ENCODE measurements at regions not wholly inside any gene's neighbourhood (a gene's known extent, or its start where the extent isn't known, plus 50 kb on each side); places are given as distances from the start of the nearest gene placed in this dataset.

GRCh38 chr2:121903037-121903689, 147.7 kb downstream of the TSN start:
- DNase-seq (ENCODE audit: low spot score) = no peak
- Histone ChIP-seq H4K91ac (ENCODE audit: low read depth, low read length, poor library complexity) (no peak overlapping the region), H3K23ac (ENCODE audit: low read depth, low read length, poor library complexity) (no peak overlapping the region), H3K36me3 (replicated peaks in 1 of 2; ENCODE audit: control insufficient read depth in 2 of 2, insufficient read depth in 2 of 2, low read length in 2 of 2) (no peaks in the 10 kb centered on the region), H3K4me3 (ENCODE audit: low read length in 2 of 2) (no peak overlapping the region), H4K8ac (ENCODE audit: low read depth, low read length) (no peak overlapping the region), H3K4me2 (ENCODE audit: insufficient read depth, low read length, poor library complexity, severe bottlenecking) (no peak overlapping the region), H2AFZ (ENCODE audit: low read length) (no peak overlapping the region), H2BK5ac (ENCODE audit: low read length) (no peak overlapping the region), H3K79me1 (ENCODE audit: low read depth, low read length) (no peaks in the 10 kb centered on the region), H3K27ac (replicated peaks; ENCODE audit: low read length) (no peak overlapping the region), H3K9ac (ENCODE audit: low read depth, low read length, poor library complexity) (no peak overlapping the region), H2BK15ac (ENCODE audit: low read length) (no peak overlapping the region), H3K9me3 (replicated peaks in 1 of 2; ENCODE audit: control insufficient read depth in 2 of 2, insufficient read depth in 1 of 2, low read depth in 1 of 2, low read length in 2 of 2) (peaks cover 0 to 1% of the 10 kb centered on the region in 2 donors), H3K14ac (ENCODE audit: low read length) (no peak overlapping the region), H2BK120ac (ENCODE audit: low read depth, low read length) (no peak overlapping the region), H3K27me3 (ENCODE audit: control insufficient read depth in 3 of 3, insufficient read depth in 3 of 3, low read depth in 1 of 3, low read length in 3 of 3) (peaks cover 0 to 2% (median 0%) of the 10 kb centered on the region in 3 experiments), H2AK5ac (ENCODE audit: low read depth, low read length) (no peak overlapping the region), H3K18ac (ENCODE audit: low read length) (no peak overlapping the region), H3K4ac (ENCODE audit: low read length) (no peak overlapping the region), H3K4me1 (ENCODE audit: control insufficient read depth in 2 of 2, insufficient read depth in 1 of 2, low read depth in 1 of 2, low read length in 2 of 2) (peaks cover 0 to 5% of the 10 kb centered on the region in 2 donors), H2BK12ac (ENCODE audit: low read length) (no peak overlapping the region)
- no CpG with 5 or more reads among the region's 14 CpGs for WGBS, 2 donors (ENCODE audit: extremely low coverage in 2 of 2, insufficient read length in 2 of 2, insufficient replicate concordance in 1 of 2)

GRCh38 chr2:121904656-121905055, 149.2 kb downstream of the TSN start:
- Histone ChIP-seq H4K91ac (ENCODE audit: low read depth, low read length, poor library complexity) (no peak overlapping the region), H3K23ac (ENCODE audit: low read depth, low read length, poor library complexity) (no peak overlapping the region), H3K9ac (ENCODE audit: low read depth, low read length, poor library complexity) (no peak overlapping the region), H3K36me3 (replicated peaks in 1 of 2; ENCODE audit: control insufficient read depth in 2 of 2, insufficient read depth in 2 of 2, low read length in 2 of 2) (no peaks in the 10 kb centered on the region), H3K27me3 (ENCODE audit: control insufficient read depth in 3 of 3, insufficient read depth in 3 of 3, low read depth in 1 of 3, low read length in 3 of 3) (peaks cover 0 to 3% (median 2%) of the 10 kb centered on the region in 3 experiments), H3K9me3 (replicated peaks in 1 of 2; ENCODE audit: control insufficient read depth in 2 of 2, insufficient read depth in 1 of 2, low read depth in 1 of 2, low read length in 2 of 2) (peaks cover 0 to 1% of the 10 kb centered on the region in 2 donors), H3K4me2 (ENCODE audit: insufficient read depth, low read length, poor library complexity, severe bottlenecking) (no peak overlapping the region), H3K79me1 (ENCODE audit: low read depth, low read length) (no peaks in the 10 kb centered on the region), H4K8ac (ENCODE audit: low read depth, low read length) (no peak overlapping the region), H3K27ac (replicated peaks; ENCODE audit: low read length) (no peak overlapping the region), H2BK120ac (ENCODE audit: low read depth, low read length) (no peak overlapping the region), H3K18ac (ENCODE audit: low read length) (no peak overlapping the region), H2BK15ac (ENCODE audit: low read length) (no peak overlapping the region), H2BK12ac (ENCODE audit: low read length) (no peak overlapping the region), H3K4ac (ENCODE audit: low read length) (no peak overlapping the region), H3K14ac (ENCODE audit: low read length) (no peak overlapping the region), H3K4me3 (ENCODE audit: low read length in 2 of 2) (no peak overlapping the region), H2AK5ac (ENCODE audit: low read depth, low read length) (no peak overlapping the region), H2BK5ac (ENCODE audit: low read length) (no peak overlapping the region), H2AFZ (ENCODE audit: low read length) (no peak overlapping the region), H3K4me1 (ENCODE audit: control insufficient read depth in 2 of 2, insufficient read depth in 1 of 2, low read depth in 1 of 2, low read length in 2 of 2) (peaks cover 2 to 8% of the 10 kb centered on the region in 2 donors)
- WGBS, 2 donors (ENCODE audit: extremely low coverage in 2 of 2, insufficient read length in 2 of 2, insufficient replicate concordance in 1 of 2) = no CpG with 5 or more reads among the region's 2 CpGs
- DNase-seq (ENCODE audit: low spot score) = no peak

GRCh38 chr2:121905201-121905600, 149.8 kb downstream of the TSN start:
- no peak overlapping the region for H3K4ac ChIP-seq (ENCODE audit: low read length)
- H3K9ac ChIP-seq (ENCODE audit: low read depth, low read length, poor library complexity) = no peak overlapping the region
- no peak for DNase-seq (ENCODE audit: low spot score)
- H3K36me3 ChIP-seq (replicated peaks in 1 of 2; ENCODE audit: control insufficient read depth in 2 of 2, insufficient read depth in 2 of 2, low read length in 2 of 2) = no peaks in the 10 kb centered on the region
- H3K9me3 ChIP-seq (replicated peaks in 1 of 2; ENCODE audit: control insufficient read depth in 2 of 2, insufficient read depth in 1 of 2, low read depth in 1 of 2, low read length in 2 of 2) = peaks cover 0 to 1% of the 10 kb centered on the region in 2 donors
- H3K4me2 ChIP-seq (ENCODE audit: insufficient read depth, low read length, poor library complexity, severe bottlenecking) = no peak overlapping the region
- H3K23ac ChIP-seq (ENCODE audit: low read depth, low read length, poor library complexity) = peak overlapping the region; percentile 36
- H2BK12ac ChIP-seq (ENCODE audit: low read length) = no peak overlapping the region
- H3K79me1 ChIP-seq (ENCODE audit: low read depth, low read length) = no peaks in the 10 kb centered on the region
- no peak overlapping the region for H2BK120ac ChIP-seq (ENCODE audit: low read depth, low read length)
- H3K4me3 ChIP-seq (ENCODE audit: low read length in 2 of 2) = no peak overlapping the region
- no peak overlapping the region for H2BK15ac ChIP-seq (ENCODE audit: low read length)
- no peak overlapping the region for H3K14ac ChIP-seq (ENCODE audit: low read length)
- no peak overlapping the region for H3K27ac ChIP-seq (replicated peaks; ENCODE audit: low read length)
- H4K8ac ChIP-seq (ENCODE audit: low read depth, low read length) = no peak overlapping the region
- peaks cover 0 to 7% (median 2%) of the 10 kb centered on the region in 3 experiments for H3K27me3 ChIP-seq (ENCODE audit: control insufficient read depth in 3 of 3, insufficient read depth in 3 of 3, low read depth in 1 of 3, low read length in 3 of 3)
- H3K4me1 ChIP-seq (ENCODE audit: control insufficient read depth in 2 of 2, insufficient read depth in 1 of 2, low read depth in 1 of 2, low read length in 2 of 2) = peaks cover 2 to 8% of the 10 kb centered on the region in 2 donors
- H2BK5ac ChIP-seq (ENCODE audit: low read length) = no peak overlapping the region
- H2AK5ac ChIP-seq (ENCODE audit: low read depth, low read length) = no peak overlapping the region
- no peak overlapping the region for H2AFZ ChIP-seq (ENCODE audit: low read length)
- H3K18ac ChIP-seq (ENCODE audit: low read length) = no peak overlapping the region
- no peak overlapping the region for H4K91ac ChIP-seq (ENCODE audit: low read depth, low read length, poor library complexity)
- WGBS, 2 donors (ENCODE audit: extremely low coverage in 2 of 2, insufficient read length in 2 of 2, insufficient replicate concordance in 1 of 2) = no CpG with 5 or more reads among the region's 7 CpGs

DNA sequence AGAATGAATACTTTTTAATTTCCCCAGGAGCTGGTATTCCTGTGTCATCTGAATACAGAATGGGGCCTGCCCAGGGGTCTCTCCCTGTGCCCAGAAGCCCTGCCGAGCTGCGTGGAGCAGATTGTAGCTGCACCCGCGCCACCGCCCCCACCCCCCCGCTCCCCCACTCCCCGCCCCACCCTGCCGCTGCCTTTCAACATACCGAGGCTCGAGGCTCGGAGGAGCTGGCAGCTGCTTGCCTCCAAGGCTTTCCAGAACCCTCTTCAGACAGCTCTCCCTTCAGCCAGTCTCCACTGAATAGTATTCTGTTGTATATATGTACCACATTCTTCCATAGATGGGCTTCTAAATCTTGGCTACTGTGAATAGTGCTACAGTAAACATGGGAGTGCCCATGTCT, 150.7 kb downstream of the TSN start:
- Histone ChIP-seq H3K18ac (ENCODE audit: low read length) (no peak overlapping the region), H3K4ac (ENCODE audit: low read length) (no peak overlapping the region), H4K8ac (ENCODE audit: low read depth, low read length) (no peak overlapping the region), H2BK15ac (ENCODE audit: low read length) (no peak overlapping the region), H3K9ac (ENCODE audit: low read depth, low read length, poor library complexity) (no peak overlapping the region), H3K36me3 (replicated peaks in 1 of 2; ENCODE audit: control insufficient read depth in 2 of 2, insufficient read depth in 2 of 2, low read length in 2 of 2) (no peaks in the 10 kb centered on the region), H2BK5ac (ENCODE audit: low read length) (no peak overlapping the region), H3K23ac (ENCODE audit: low read depth, low read length, poor library complexity) (no peak overlapping the region), H4K91ac (ENCODE audit: low read depth, low read length, poor library complexity) (no peak overlapping the region), H3K4me2 (ENCODE audit: insufficient read depth, low read length, poor library complexity, severe bottlenecking) (no peak overlapping the region), H3K4me1 (ENCODE audit: control insufficient read depth in 2 of 2, insufficient read depth in 1 of 2, low read depth in 1 of 2, low read length in 2 of 2) (peaks cover 2 to 12% of the 10 kb centered on the region in 2 donors), H3K9me3 (replicated peaks in 1 of 2; ENCODE audit: control insufficient read depth in 2 of 2, insufficient read depth in 1 of 2, low read depth in 1 of 2, low read length in 2 of 2) (peaks cover 0 to 1% of the 10 kb centered on the region in 2 donors), H2AFZ (ENCODE audit: low read length) (no peak overlapping the region), H3K4me3 (ENCODE audit: low read length in 2 of 2) (no peak overlapping the region), H3K14ac (ENCODE audit: low read length) (no peak overlapping the region), H3K27ac (replicated peaks; ENCODE audit: low read length) (no peak overlapping the region), H3K79me1 (ENCODE audit: low read depth, low read length) (no peaks in the 10 kb centered on the region), H2BK120ac (ENCODE audit: low read depth, low read length) (no peak overlapping the region), H2BK12ac (ENCODE audit: low read length) (no peak overlapping the region), H2AK5ac (ENCODE audit: low read depth, low read length) (no peak overlapping the region), H3K27me3 (ENCODE audit: control insufficient read depth in 3 of 3, insufficient read depth in 3 of 3, low read depth in 1 of 3, low read length in 3 of 3) (peaks cover 0 to 9% (median 2%) of the 10 kb centered on the region in 3 experiments)
- no CpG with 5 or more reads among the region's 11 CpGs for WGBS, 2 donors (ENCODE audit: extremely low coverage in 2 of 2, insufficient read length in 2 of 2, insufficient replicate concordance in 1 of 2)
- no peak for DNase-seq (ENCODE audit: low spot score)

Measured in neuronal stem cell (in vitro differentiated cells).